Trophoblast cell (in vitro differentiated cells and primary cell): ENCODE measurements at regions not wholly inside any gene's neighbourhood (a gene's known extent, or its start where the extent isn't known, plus 50 kb on each side); places are given as distances from the start of the nearest gene placed in this dataset.

Experiments
- DNase-seq, 2 donors: peaks; one replicate each; pipeline ENCODE4 v3.0.0-alpha.2; 2016
- H2AFZ ChIP-seq: 2 replicates; pipeline ENCODE4 v1.6.1; 2013; ENCODE audit warnings: low read length, moderate library complexity, mild to moderate bottlenecking; ENCODE audit not compliant: insufficient read depth, poor library complexity
- H2AK5ac ChIP-seq: 2 replicates; pipeline ENCODE4 v1.6.1; 2013; ENCODE audit warnings: mild to moderate bottlenecking, low read length
- H2BK120ac ChIP-seq: 2 replicates; pipeline ENCODE4 v1.6.1; 2013; ENCODE audit warnings: low read length, mild to moderate bottlenecking, moderate library complexity; ENCODE audit not compliant: insufficient read depth, poor library complexity
- H2BK12ac ChIP-seq: 2 replicates; pipeline ENCODE4 v1.6.1; 2013; ENCODE audit warnings: mild to moderate bottlenecking, low read length, moderate library complexity
- H2BK5ac ChIP-seq: 2 replicates; pipeline ENCODE4 v1.6.1; 2013; ENCODE audit warnings: low read length, low read depth, moderate library complexity, mild to moderate bottlenecking; ENCODE audit not compliant: poor library complexity
- H3K14ac ChIP-seq: 2 replicates; pipeline ENCODE4 v1.6.1; 2013; ENCODE audit warnings: mild to moderate bottlenecking, low read length
- H3K18ac ChIP-seq: 2 replicates; pipeline ENCODE4 v1.6.1; 2013; ENCODE audit warnings: mild to moderate bottlenecking, low read length
- H3K23ac ChIP-seq: 2 replicates; pipeline ENCODE4 v1.6.1; 2013; ENCODE audit warnings: low read length
- H3K27ac ChIP-seq: 2 replicates; pipeline ENCODE4 v1.5.1; 2013; ENCODE audit warnings: low read depth, mild to moderate bottlenecking, inconsistent platforms, low read length, moderate library complexity
- H3K27me3 ChIP-seq: 2 replicates; pipeline ENCODE4 v1.6.1; 2013; ENCODE audit warnings: inconsistent platforms, mild to moderate bottlenecking, low read length, moderate library complexity; ENCODE audit not compliant: insufficient read depth
- H3K36me3 ChIP-seq, 2 experiments: 1 replicate in 1 of 2; 2 replicates in 1 of 2; pipeline ENCODE4 v1.6.1; 2013; ENCODE audit warnings: low read length in 2 of 2, mild to moderate bottlenecking in 2 of 2, moderate library complexity in 1 of 2; ENCODE audit not compliant: insufficient read depth in 2 of 2, control insufficient read depth in 1 of 2
- H3K4ac ChIP-seq: 2 replicates; pipeline ENCODE4 v1.6.1; 2013; ENCODE audit warnings: low read depth, mild to moderate bottlenecking, low read length, moderate library complexity
- H3K4me1 ChIP-seq, 2 experiments: 1 replicate in 1 of 2; 2 replicates in 1 of 2; pipeline ENCODE4 v1.6.1; 2013; ENCODE audit warnings: low read length in 2 of 2, mild to moderate bottlenecking in 2 of 2, moderate library complexity in 1 of 2; ENCODE audit not compliant: insufficient read depth in 2 of 2, control insufficient read depth in 1 of 2
- H3K4me2 ChIP-seq: 2 replicates; pipeline ENCODE4 v1.6.1; 2013; ENCODE audit warnings: inconsistent platforms, mild to moderate bottlenecking, low read length, moderate library complexity
- H3K4me3 ChIP-seq: 2 replicates; pipeline ENCODE4 v1.5.1; 2013; ENCODE audit warnings: mild to moderate bottlenecking, low read depth, low read length, inconsistent platforms
- H3K79me1 ChIP-seq: one replicate; pipeline ENCODE4 v1.6.1; 2013; ENCODE audit warnings: low read length
- H3K79me2 ChIP-seq: 2 replicates; pipeline ENCODE4 v1.6.1; 2013; ENCODE audit warnings: low read length, mild to moderate bottlenecking; ENCODE audit not compliant: control insufficient read depth, insufficient read depth, poor library complexity
- H3K9ac ChIP-seq: 2 replicates; pipeline ENCODE4 v1.6.1; 2013; ENCODE audit warnings: mild to moderate bottlenecking, low read length
- H3K9me3 ChIP-seq: 2 replicates; pipeline ENCODE4 v1.6.1; 2013; ENCODE audit warnings: low read depth, mild to moderate bottlenecking, control low read depth, inconsistent platforms, low read length; ENCODE audit not compliant: insufficient read depth
- H4K12ac ChIP-seq: 2 replicates; pipeline ENCODE4 v1.6.1; 2013; ENCODE audit warnings: low read depth, mild to moderate bottlenecking, low read length, moderate library complexity
- H4K8ac ChIP-seq: 2 replicates; pipeline ENCODE4 v1.6.1; 2013; ENCODE audit warnings: low read depth, mild to moderate bottlenecking, low read length, moderate library complexity
- H4K91ac ChIP-seq: one replicate; pipeline ENCODE4 v1.6.1; 2013; ENCODE audit warnings: low read depth, mild to moderate bottlenecking, low read length, moderate library complexity
- WGBS: extraction: QIAGEN DNeasy Blood & Tissue Kit; methylation state at CpG from one replicate; pipeline ENCODE4 v1.1.7; 2013; ENCODE audit warnings: missing lambda C conversion rate; ENCODE audit not compliant: insufficient read length, insufficient coverage; ENCODE audit errors: extremely low coverage; 5-methylcytosine and 5-hydroxymethylcytosine counted together

GRCh38 chr1:200319148-200319547 is 90.7 kb downstream of the ZNF281 start:
- no peak overlapping the region for H3K18ac ChIP-seq

GRCh38 chr1:200317236-200317635 is 92.6 kb downstream of the ZNF281 start:
- Histone ChIP-seq H3K36me3 (no peaks in the 10 kb centered on the region), H3K4me1 (no peaks in the 10 kb centered on the region), H3K4me2 (no peak overlapping the region), H3K4ac (no peak overlapping the region), H3K4me3 (no peak overlapping the region), H3K14ac (no peak overlapping the region), H3K79me2 (no peaks in the 10 kb centered on the region), H2AK5ac (no peak overlapping the region), H2BK5ac (no peak overlapping the region), H3K9ac (no peak overlapping the region), H3K79me1 (no peaks in the 10 kb centered on the region), H2BK12ac (no peak overlapping the region), H3K23ac (no peak overlapping the region), H4K8ac (no peak overlapping the region), H3K18ac (no peak overlapping the region), H4K91ac (no peak overlapping the region), H2BK120ac (no peak overlapping the region), H2AFZ (no peak overlapping the region), H3K9me3 (no peaks in the 10 kb centered on the region), H3K27me3 (no peaks in the 10 kb centered on the region), H3K27ac (no peak overlapping the region), H4K12ac (no peak overlapping the region)
- DNase-seq = peak; percentile 13 to 55
- WGBS = no CpG with 5 or more reads among the region's 2 CpGs

More at GRCh38 chr1:200319148-200319547, 90.7 kb downstream of the ZNF281 start:
- Histone ChIP-seq H3K36me3 (no peaks in the 10 kb centered on the region), H3K27me3 (no peaks in the 10 kb centered on the region), H3K9me3 (no peaks in the 10 kb centered on the region), H3K4me1 (peaks cover 0 to 1% of the 10 kb centered on the region in 2 experiments), H4K8ac (no peak overlapping the region), H2BK120ac (no peak overlapping the region), H2BK5ac (no peak overlapping the region), H3K14ac (no peak overlapping the region), H3K4ac (no peak overlapping the region), H4K12ac (no peak overlapping the region), H2AFZ (no peak overlapping the region), H3K79me1 (no peaks in the 10 kb centered on the region), H3K4me3 (no peak overlapping the region), H2AK5ac (no peak overlapping the region), H4K91ac (no peak overlapping the region), H3K4me2 (no peak overlapping the region), H3K9ac (no peak overlapping the region), H3K79me2 (no peaks in the 10 kb centered on the region), H2BK12ac (no peak overlapping the region), H3K27ac (no peak overlapping the region), H3K23ac (no peak overlapping the region)
- WGBS = no CpG with 5 or more reads among the region's 1 CpG
- DNase-seq = no peak

- H2BK5ac ChIP-seq = no peak overlapping the region
- no peak overlapping the region for H4K12ac ChIP-seq
- no CpG with 5 or more reads among the region's 7 CpGs for WGBS
Measured at GRCh38 chr1:200316148-200316803, 93.6 kb downstream of the ZNF281 start.

GRCh38 chr1:200314085-200314750 is 95.6 kb downstream of the ZNF281 start:
- H3K4me3 ChIP-seq = no peak overlapping the region
- no peak overlapping the region for H2BK12ac ChIP-seq
- no peak overlapping the region for H2AK5ac ChIP-seq
- no peak overlapping the region for H3K14ac ChIP-seq
- H3K4ac ChIP-seq = no peak overlapping the region
- no peak overlapping the region for H3K27ac ChIP-seq
- no peak overlapping the region for H2BK120ac ChIP-seq
- no peaks in the 10 kb centered on the region for H3K9me3 ChIP-seq
- no peaks in the 10 kb centered on the region for H3K79me1 ChIP-seq
- no peaks in the 10 kb centered on the region for H3K36me3 ChIP-seq
- no peak overlapping the region for H4K12ac ChIP-seq
- no peak overlapping the region for H3K18ac ChIP-seq
- H3K4me2 ChIP-seq = no peak overlapping the region
- DNase-seq = peak; percentile 39 to 87
- no peaks in the 10 kb centered on the region for H3K4me1 ChIP-seq
- no CpG with 5 or more reads among the region's 5 CpGs for WGBS
- no peak overlapping the region for H2BK5ac ChIP-seq
- H2AFZ ChIP-seq = no peak overlapping the region
- H4K8ac ChIP-seq = no peak overlapping the region
- no peaks in the 10 kb centered on the region for H3K79me2 ChIP-seq
- no peaks in the 10 kb centered on the region for H3K27me3 ChIP-seq
- H3K23ac ChIP-seq = no peak overlapping the region
- H3K9ac ChIP-seq = no peak overlapping the region
- no peak overlapping the region for H4K91ac ChIP-seq

More at GRCh38 chr1:200316148-200316803, 93.6 kb downstream of the ZNF281 start:
- Histone ChIP-seq H3K79me1 (no peaks in the 10 kb centered on the region), H3K18ac (no peak overlapping the region), H3K36me3 (no peaks in the 10 kb centered on the region), H2BK120ac (no peak overlapping the region), H3K27ac (no peak overlapping the region), H2AK5ac (no peak overlapping the region), H3K9me3 (no peaks in the 10 kb centered on the region), H3K4ac (no peak overlapping the region), H4K91ac (no peak overlapping the region), H2BK12ac (no peak overlapping the region), H3K79me2 (no peaks in the 10 kb centered on the region), H3K14ac (no peak overlapping the region), H3K4me2 (no peak overlapping the region), H3K23ac (no peak overlapping the region), H3K27me3 (no peaks in the 10 kb centered on the region), H3K4me1 (no peaks in the 10 kb centered on the region), H4K8ac (no peak overlapping the region), H3K4me3 (no peak overlapping the region), H2AFZ (no peak overlapping the region), H3K9ac (no peak overlapping the region)
- DNase-seq = no peak
